Heart left ventricle (tissue), 13 donors: ENCODE measurements at regions not wholly inside any gene's neighbourhood (a gene's known extent, or its start where the extent isn't known, plus 50 kb on each side); places are given as distances from the start of the nearest gene placed in this dataset.

Experiments
- CTCF ChIP-seq, 12 donors: fragments of 200-600 bp; sonication (generic) in 4 of 12; IDR thresholded peaks; one replicate each; pipeline versions ENCODE4 v1.5.0 to v1.8.0; 2018 to 2022; ENCODE audit warnings: antibody characterized with exemption in 12 of 12, mild to moderate bottlenecking in 5 of 12
- POLR2A ChIP-seq, 2 donors: fragments of 450-650 bp; IDR thresholded peaks; one replicate each; pipeline ENCODE4 v1.6.1; 2017; ENCODE audit warnings: antibody characterized with exemption in 2 of 2, mild to moderate bottlenecking in 2 of 2, moderate library complexity in 2 of 2
- donor health status: ischemic (EF 13 %, LVEDD 7.1; RV severe dilation, severe dysfunction).
- donor health status: DM: no; HTN: yes; CAD: no.
- donor health status: DM: no; HTN: no; CAD: no.
- donor health status: ischemic (EF 25% LVEDD 6.9; RV normal size, moderate dysfunction).
- donor health status: ischemic (EF 25% LVEDD 5.7; RV mildly dilated, moderate dysfunction).
- donor health status: ischemic (EF 35%, LVEDD 5.7; RV mildly dilated, moderate dysfunction).
- donor health status: nonischemic (EF 11% LVEDD 7.7; RV severe dilation, severe dysfunction).
- donor health status: DM: yes; HTN: yes; CAD: no.
- donor health status: PGD.
- donor health status: ischemic (EF 29% LVEDD 5.4; RV normal size, mild dysfunction).
- donor health status: nonischemic (EF 23%, LVEDD 6.1; RV moderate dilation, normal function).

GRCh38 chr3:152192936-152193672, 75.6 kb upstream of the MBNL1 start:
- no peak for TF ChIP-seq CTCF (IDR thresholded peaks at IDR 0.05)
- no peak for TF ChIP-seq POLR2A (IDR thresholded peaks at IDR 0.05)
